GM18909 (cell line): ENCODE measurements at regions not wholly inside any gene's neighbourhood (a gene's known extent, or its start where the extent isn't known, plus 50 kb on each side); places are given as distances from the start of the nearest gene placed in this dataset.

Experiments used
- ATAC-seq: cut with Tn5 transposase; IDR thresholded peaks from one replicate; pipeline ENCODE4 v1.9.1; 2021; ENCODE audit warnings: mild to moderate bottlenecking; ENCODE audit not compliant: unreplicated experiment, poor library complexity

DNA sequence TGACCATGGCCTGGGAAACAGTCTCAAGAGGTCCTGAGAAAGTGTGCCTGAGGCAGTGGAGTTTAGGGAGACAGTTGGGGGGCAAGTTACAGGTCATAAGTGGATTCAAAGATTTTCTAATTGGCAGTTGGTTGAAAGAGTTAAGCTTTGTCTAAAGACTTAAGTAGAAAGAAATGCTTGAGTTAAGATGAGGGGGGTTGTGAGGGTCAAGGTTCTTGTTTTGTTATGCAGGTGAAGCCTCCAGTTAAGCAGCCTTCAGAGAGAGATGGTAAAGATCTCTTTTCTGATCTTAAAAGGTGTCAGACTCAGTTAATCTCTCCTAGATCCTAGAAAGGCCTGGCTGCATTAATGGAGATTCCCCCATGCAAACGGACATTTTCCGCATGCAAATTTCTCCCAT lies 356.3 kb upstream of the C2CD4B start:
- no peak for ATAC-seq

GRCh38 chr15:62524848-62525247 lies 359.8 kb upstream of the C2CD4B start:
- no peak for ATAC-seq

DNA sequence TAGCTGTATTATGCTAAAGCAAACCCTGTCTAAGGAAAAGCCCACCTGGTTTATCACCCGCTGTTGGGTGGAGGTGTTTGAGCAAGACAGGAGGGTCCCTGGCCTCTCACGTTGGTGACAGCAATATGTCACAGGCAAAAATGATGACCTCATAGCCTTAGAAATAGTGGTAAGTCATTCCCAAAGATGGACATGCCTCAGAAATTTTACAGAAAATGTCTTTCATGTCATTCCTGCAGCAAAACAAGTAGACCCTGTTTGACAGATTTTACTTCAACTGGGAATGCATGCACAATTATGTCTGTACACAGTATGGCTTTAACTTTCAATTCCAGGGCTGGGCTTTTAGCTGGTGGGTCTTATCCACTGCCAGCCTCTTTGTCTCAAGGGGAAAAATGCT lies 362.3 kb upstream of the C2CD4B start:
- no peak for ATAC-seq

DNA sequence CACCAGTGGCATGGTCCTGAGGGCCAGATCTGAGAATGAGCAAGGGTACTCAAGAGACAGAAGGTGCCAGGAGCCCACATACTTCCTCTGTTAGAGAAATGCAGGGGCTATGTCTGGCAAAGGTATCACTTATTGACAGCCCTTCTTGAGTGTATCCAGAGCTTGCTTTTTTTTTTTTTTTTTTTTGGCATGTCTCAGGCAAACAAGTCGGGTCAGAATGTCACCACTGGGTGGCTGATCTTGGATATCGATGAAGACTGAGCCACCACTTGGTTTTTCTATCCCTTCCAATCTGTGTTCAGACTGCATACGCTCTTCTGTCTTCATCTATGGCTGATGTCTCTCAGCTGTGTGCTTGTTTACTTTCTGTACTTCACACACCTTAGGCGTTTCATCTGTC lies 363.4 kb upstream of the C2CD4B start:
- ATAC-seq: no peak

DNA sequence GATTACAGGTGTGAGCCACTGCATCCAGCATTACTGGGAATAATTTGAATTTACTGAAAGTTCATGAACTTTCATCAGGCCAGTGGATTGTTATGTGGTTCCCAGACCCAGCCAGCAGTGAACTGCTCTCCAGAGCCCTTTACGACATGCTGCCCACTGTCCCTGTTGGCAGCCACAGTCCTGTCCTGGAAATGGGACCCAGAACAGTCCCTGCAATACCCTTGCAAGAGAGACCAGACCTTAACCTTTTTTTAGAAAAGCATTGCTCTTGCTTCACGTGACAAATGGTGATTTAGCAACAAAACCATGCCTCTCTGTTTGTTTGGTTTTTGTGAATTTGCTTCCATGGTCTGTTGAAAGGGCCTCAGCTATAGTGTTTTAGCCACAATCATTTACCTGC lies 367.3 kb upstream of the C2CD4B start:
- no peak for ATAC-seq

DNA sequence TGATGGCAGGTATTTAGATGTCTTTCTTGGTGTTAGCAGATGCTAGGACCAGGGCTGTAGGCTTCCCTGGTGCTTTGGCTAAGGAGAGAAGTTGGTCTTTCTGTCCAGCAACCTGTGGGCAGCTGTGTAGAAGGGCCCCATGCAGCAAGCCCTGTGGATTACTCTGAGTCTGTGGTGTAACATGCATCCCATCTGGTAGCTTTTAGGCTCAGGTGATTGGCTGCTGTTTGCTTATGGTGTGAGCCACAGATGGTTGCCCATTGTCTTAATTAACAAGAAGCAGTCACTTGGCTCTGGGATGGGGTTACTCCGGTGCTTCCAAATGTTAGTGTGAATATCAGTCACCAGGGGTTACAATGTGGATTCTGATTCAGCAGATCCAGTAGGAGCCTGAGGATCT lies 368.6 kb upstream of the C2CD4B start:
- no peak for ATAC-seq

DNA sequence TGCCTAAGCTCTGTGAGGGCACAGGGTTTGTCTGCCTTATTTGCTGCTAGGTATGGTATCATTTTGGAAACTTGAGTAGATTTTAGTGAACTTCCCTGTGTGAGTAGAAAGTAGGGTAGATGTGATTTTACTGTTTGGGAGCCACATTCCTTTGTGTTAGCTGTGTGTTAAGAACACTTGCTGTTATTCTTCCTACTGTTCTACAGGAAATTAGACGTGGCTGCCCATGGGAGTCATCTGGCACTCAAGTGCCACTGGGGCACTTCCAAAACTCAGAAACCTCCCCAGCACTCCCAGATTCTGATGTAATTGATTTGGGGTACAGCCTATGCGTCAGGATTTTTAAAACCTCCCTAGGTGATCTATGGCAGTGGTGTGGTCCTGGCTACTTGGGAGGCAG lies 369.9 kb upstream of the C2CD4B start:
- no peak for ATAC-seq

GRCh38 chr15:62539236-62539635 lies 374.2 kb upstream of the C2CD4B start:
- no peak for ATAC-seq

- ATAC-seq: no peak
These were observed 376.2 kb upstream of the C2CD4B start for GRCh38 chr15:62541250-62541649.

GRCh38 chr15:62541846-62542245 lies 376.8 kb upstream of the C2CD4B start:
- no peak for ATAC-seq

- no peak for ATAC-seq
These were observed 379.4 kb upstream of the C2CD4B start for GRCh38 chr15:62544446-62544845.

DNA sequence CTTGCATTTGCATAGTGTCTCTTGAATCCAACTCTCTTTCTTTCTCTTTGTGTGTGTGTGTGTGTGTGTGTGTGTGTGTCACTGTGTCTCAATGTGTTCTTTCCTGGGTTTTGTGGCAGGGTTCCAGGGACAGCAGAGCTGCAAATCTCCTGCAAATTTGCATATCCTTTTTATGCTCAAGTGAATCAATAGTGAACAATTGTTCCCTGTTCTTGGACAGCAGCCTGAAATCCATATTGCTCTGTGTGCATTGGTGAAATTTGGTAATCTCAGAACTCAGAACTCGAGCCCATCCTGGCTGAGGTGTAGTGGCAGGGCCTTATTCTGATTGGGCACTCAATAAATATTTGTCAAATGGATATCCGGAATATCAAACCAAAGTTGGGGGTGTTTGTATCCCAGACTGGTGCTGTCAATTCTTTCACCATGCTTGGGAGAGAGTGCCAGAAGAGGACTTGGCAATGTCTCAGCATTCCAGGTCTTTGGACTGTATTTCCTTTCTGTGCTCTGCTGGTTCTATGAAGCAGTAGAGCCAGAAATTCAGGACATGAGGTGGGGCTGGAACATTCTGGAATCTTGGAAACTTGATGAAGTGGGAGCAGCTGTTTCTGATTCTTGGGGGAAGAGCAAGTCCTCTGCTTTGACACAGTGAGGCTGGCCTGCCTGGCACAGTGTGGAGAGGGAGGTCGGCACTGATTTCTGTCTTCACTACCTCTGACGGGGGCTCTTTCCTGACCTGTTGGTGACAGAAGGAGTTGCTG lies 380.6 kb upstream of the C2CD4B start:
- ATAC-seq: no peak

GRCh38 chr15:62546628-62547027 lies 381.5 kb upstream of the C2CD4B start:
- no peak for ATAC-seq

- ATAC-seq: no peak
These were observed 382.5 kb upstream of the C2CD4B start for GRCh38 chr15:62547584-62547983.

DNA sequence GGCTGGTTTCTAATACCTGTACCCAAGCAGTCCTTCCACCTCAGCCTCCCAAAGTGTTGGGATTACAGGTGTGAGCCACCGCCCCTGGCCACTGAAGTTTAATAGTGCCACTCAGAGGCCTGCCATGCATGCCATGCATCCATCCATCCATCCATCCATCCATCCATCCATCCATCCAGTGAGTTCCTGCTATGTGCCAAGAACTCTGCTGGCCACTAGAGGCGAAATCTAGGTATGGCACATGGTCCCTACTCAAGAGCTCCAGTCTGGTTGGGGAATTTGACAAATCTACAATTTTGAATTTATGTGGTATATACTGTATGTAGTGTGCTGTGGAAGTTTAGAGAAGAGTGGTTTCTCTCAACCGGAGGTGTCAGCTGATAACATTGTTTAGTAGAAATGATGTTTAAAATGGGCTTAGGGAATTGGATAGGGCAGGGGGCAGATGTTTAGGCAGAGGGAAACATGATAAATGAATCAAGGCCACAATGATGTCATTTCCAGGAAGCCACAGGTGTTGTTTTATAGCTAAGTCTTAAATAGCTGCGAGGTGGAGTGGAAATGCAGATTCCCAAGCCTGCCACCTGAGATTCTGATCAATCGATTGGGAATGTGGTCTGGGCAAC lies 384.4 kb upstream of the C2CD4B start:
- ATAC-seq: no peak

- no peak for ATAC-seq
These were observed 385.0 kb upstream of the C2CD4B start for GRCh38 chr15:62550106-62550505.

GRCh38 chr15:62552444-62552843 lies 387.4 kb upstream of the C2CD4B start:
- no peak for ATAC-seq

DNA sequence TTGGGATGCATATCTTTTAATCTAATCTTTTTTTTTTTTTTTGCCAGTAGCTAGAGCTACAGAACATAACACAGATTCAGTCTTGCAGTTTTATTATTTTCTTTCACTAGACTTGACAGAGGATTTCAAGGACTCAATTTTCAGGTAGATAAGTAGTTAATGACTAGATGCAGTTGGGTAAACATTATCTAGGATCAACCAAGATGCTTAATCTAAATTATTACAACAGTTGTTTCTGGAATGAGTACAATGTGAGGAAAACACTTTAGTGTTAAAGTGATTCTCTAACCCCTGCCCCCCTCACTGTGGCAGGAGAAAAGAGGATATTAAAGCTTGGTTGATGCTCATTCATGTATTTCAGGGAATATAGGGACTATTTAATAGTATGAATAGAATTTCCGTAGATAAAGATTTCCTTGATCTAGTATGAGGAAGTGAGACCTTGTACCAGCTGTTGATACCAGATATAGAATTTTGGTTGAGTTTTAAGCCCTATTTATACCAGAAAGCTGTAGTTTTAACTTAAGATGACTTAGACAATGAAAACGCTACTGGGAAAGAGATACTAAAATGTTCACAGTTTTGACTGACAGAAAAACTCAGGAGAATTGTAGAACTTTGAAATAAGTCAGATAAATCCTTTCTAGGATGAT lies 389.0 kb upstream of the C2CD4B start:
- ATAC-seq: no peak

DNA sequence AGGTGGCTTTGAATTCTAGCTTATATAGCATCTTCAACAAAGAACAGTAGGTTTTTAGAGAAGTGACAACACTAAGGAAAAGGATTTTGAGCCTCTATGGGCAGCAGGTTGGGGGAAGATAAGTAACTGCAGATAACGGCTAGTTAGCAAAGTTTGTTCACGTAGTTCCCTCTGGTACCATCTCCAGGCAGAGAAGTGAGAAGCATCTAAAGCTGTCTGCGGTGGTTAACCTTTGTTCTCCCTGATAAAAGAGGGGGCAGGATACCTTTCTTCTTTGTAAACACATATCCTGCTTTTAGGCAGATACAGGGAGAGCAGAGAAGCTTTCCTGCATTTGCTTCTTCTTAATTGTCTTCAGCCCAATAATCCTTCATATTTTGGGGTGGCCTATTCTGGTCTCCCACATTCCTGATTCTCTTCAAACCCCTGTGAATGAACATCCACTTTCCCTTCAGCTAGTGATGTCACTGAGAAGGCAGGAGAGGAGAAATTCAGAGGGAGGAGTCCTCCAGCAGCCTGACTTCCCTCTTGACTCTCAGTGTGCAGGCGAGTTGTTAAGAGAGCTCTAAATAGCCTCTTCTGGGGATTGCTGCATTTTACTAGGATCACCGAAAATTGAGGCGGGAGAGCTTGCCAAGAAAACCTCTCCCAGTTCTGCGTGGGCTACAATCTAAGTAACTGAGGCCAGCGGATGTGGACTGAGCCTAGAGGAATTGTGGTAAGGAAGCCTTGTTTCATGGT lies 393.7 kb upstream of the C2CD4B start:
- ATAC-seq: no peak

DNA sequence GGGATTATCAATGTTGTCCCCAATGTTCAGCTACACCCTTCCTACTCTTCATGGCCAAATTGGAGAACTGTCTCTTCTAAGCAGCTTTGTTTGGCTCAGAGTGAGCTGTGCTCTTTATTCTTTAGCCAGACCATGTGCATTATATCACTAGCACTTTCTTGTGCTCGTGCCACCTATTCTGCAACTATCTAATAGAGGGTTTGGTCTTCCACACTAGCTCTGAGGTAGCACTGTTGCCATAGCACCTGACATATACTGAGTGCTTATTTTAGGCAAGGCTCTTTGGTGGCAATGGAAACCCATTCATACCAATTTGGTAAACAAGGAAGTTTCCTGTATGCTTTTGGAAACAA lies 394.3 kb upstream of the C2CD4B start:
- no peak for ATAC-seq

- ATAC-seq: no peak
These were observed 396.0 kb upstream of the C2CD4B start for GRCh38 chr15:62561059-62561519.
